ENCODE measurements at regions not wholly inside any gene's neighbourhood (a gene's known extent, or its start where the extent isn't known, plus 50 kb on each side); places are given as distances from the start of the nearest gene placed in this dataset.

DNA sequence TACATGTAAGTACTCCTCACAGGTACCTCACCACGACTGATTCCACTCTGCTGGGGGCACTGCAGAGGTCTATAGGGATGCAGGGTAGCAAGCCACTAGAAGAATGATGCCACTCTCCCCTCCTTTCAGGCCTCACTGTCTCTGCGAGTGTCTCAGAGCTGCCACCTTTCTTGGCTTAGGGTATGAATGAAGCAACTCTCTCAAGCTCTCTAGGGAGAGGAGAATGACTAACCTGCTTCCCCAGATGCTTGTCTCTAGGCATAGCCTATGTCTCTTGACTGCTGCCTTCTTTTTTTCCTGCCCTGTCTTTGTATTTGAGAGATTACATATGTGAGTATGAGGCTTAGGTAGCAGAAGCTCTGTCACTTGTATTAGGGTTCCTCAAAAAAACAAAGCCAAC lies 566.5 kb upstream of the ATP2B1 start:
- H3K4me3 ChIP-seq (ENCODE audit: low read length): no peak overlapping the region
- no peak for DNase-seq (ENCODE audit: low read depth)
- TF ChIP-seq, protein P1, sequence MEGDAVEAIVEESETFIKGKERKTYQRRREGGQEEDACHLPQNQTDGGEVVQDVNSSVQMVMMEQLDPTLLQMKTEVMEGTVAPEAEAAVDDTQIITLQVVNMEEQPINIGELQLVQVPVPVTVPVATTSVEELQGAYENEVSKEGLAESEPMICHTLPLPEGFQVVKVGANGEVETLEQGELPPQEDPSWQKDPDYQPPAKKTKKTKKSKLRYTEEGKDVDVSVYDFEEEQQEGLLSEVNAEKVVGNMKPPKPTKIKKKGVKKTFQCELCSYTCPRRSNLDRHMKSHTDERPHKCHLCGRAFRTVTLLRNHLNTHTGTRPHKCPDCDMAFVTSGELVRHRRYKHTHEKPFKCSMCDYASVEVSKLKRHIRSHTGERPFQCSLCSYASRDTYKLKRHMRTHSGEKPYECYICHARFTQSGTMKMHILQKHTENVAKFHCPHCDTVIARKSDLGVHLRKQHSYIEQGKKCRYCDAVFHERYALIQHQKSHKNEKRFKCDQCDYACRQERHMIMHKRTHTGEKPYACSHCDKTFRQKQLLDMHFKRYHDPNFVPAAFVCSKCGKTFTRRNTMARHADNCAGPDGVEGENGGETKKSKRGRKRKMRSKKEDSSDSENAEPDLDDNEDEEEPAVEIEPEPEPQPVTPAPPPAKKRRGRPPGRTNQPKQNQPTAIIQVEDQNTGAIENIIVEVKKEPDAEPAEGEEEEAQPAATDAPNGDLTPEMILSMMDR (conservative IDR thresholded peaks at IDR 0.05; ENCODE audit: low read depth, low read length): no peak

- TF ChIP-seq, protein P1 (conservative IDR thresholded peaks at IDR 0.05; ENCODE audit: low read depth, low read length): no peak
- no peak overlapping the region for H3K4me3 ChIP-seq (ENCODE audit: low read length)
- no peak for DNase-seq (ENCODE audit: low read depth)
Observed at GRCh38 chr12:90274407-90274806, 565.8 kb upstream of the ATP2B1 start.

- H3K4me3 ChIP-seq (ENCODE audit: low read length): no peak overlapping the region
- TF ChIP-seq, protein P1 (conservative IDR thresholded peaks at IDR 0.05; ENCODE audit: low read depth, low read length): no peak
- DNase-seq (ENCODE audit: low read depth): no peak
Observed at GRCh38 chr12:90268574-90268973, 559.9 kb upstream of the ATP2B1 start.

DNA sequence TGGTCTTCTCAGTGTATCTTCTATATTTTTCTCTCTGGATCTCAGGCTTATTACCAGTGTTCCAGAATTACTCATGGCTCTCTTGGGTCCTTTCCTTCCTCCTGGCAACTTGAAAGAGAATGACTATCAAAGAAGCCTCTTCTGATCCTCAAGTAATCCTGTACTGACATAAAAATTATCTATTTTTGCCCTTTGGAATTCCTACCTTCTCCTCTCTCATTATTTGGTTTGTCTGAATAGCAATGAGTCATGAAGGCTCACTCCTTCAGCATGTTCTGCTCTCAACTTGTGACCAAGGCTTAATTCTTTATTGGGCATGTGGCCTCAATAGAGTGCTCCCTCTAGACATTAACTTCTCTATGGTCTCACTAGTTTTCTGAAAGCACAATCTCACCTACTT lies 553.6 kb upstream of the ATP2B1 start:
- DNase-seq (ENCODE audit: low read depth): peak; percentile 3
- TF ChIP-seq, protein P1 (conservative IDR thresholded peaks at IDR 0.05; ENCODE audit: low read depth, low read length): no peak
- no peak overlapping the region for H3K4me3 ChIP-seq (ENCODE audit: low read length)

DNA sequence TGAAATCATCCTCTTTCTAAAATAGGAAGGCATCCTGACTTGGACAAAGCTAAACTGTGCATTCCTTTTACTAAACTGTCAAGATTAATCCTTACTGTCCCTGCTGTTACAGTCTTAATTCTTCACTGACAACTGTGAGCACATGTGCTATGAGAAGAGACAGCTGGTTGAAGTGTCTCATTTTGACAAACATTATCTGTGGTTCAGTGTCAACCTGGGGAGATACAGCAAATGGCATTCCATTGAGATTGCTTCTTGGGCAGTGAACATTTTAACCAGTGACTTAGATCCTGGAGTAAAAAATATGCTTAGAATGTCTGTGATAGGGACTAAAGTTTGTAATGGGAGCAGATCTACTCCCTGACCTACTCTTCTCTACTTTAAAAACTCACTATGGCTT lies 552.6 kb upstream of the ATP2B1 start:
- no peak overlapping the region for H3K4me3 ChIP-seq (ENCODE audit: low read length)
- TF ChIP-seq, protein P1 (conservative IDR thresholded peaks at IDR 0.05; ENCODE audit: low read depth, low read length): no peak
- DNase-seq (ENCODE audit: low read depth): no peak

GRCh38 chr12:90260136-90260535 lies 551.5 kb upstream of the ATP2B1 start:
- no peak for DNase-seq (ENCODE audit: low read depth)
- TF ChIP-seq, protein P1 (conservative IDR thresholded peaks at IDR 0.05; ENCODE audit: low read depth, low read length): no peak
- no peak overlapping the region for H3K4me3 ChIP-seq (ENCODE audit: low read length)

DNA sequence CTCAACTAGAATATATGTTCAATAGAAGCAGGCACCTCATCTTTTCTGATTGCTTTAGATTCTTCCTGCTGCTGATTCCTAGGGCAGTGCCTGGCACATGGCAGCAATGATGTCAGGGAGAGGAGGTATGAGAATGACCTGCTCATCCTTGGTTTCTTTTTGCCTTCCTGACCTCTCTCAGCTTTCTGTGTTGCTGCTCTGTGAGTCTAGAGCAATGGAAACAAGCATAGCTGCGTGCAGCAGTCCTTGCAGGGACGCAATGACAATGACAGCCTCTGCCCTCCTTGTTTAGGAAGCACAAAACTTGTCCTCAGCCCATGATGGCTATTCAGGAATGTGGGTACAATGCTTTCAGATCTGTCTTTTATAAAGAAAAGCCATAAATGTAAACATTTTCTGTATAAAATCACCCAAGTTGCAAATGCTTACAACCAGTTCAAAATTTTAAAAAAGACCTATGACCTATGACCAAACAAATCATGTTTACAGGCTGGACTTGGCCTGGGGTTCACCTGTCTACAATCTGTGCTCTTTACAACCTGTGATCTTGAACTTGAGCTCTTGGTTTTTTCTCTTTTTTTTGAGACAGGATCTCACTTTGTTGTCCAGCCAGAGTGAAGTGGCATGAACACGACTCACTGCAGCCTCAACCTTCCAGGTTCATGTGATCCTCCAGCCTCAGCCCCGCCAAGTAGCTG lies 549.4 kb upstream of the ATP2B1 start:
- no peak overlapping the region for H3K4me3 ChIP-seq (ENCODE audit: low read length)
- no peak for DNase-seq (ENCODE audit: low read depth)
- TF ChIP-seq, protein P1 (conservative IDR thresholded peaks at IDR 0.05; ENCODE audit: low read depth, low read length): no peak

Measured in retinal pigment epithelial cell (primary cell).